GM13977 (cell line): ENCODE measurements at regions not wholly inside any gene's neighbourhood (a gene's known extent, or its start where the extent isn't known, plus 50 kb on each side); places are given as distances from the start of the nearest gene placed in this dataset.
"Not testable (repeated sequence)": the region's sequence is repeated elsewhere in the genome, so short reads cannot be mapped to it uniquely, and the experiment has no call there.

Experiments used
- DNase-seq: peaks from one replicate; pipeline ENCODE4 v3.0.0; 2012; ENCODE audit warnings: low spot score
- in situ Hi-C: fragments of 300-500 bp; cut with MboI; formaldehyde crosslinking; loops from one replicate; pipeline ENCODE4 v1.12.0; 2022; ENCODE audit warnings: low sequenced_read_pairs, low pct_unique_long_range_greater_than_20kb, mixed read lengths, inconsistent platforms; ENCODE audit not compliant: unreplicated experiment
- TF ChIP-seq, protein P1 (sequence below): IDR thresholded peaks from 2 replicates; pipeline ENCODE4 v1.5.1; 2012; ENCODE audit warnings: mild to moderate bottlenecking, control low read depth; ENCODE audit not compliant: insufficient read depth; ENCODE audit errors: extremely low read depth, missing control alignments

DNA sequence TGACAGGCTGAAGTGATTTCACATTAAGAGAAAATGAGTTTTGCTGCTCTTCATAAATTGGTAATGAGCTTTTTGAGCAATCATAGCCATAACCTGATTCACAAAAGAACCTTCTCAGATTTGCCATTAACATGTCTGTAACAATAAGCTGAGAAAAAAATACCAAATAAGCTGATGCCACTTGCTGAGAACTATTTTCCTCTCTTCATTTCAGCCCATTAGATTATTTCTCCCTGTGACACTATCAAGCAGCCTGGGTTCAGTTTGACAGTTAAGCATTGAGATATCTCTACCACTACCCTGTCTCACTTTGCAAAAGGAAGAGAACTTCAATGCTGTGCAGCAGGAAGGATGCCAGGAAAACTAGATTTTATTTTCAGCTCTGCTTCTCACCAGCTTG is 673.9 kb downstream of the TRIB2 start:
- in situ Hi-C loops: no loop called here
- TF ChIP-seq, protein P1, sequence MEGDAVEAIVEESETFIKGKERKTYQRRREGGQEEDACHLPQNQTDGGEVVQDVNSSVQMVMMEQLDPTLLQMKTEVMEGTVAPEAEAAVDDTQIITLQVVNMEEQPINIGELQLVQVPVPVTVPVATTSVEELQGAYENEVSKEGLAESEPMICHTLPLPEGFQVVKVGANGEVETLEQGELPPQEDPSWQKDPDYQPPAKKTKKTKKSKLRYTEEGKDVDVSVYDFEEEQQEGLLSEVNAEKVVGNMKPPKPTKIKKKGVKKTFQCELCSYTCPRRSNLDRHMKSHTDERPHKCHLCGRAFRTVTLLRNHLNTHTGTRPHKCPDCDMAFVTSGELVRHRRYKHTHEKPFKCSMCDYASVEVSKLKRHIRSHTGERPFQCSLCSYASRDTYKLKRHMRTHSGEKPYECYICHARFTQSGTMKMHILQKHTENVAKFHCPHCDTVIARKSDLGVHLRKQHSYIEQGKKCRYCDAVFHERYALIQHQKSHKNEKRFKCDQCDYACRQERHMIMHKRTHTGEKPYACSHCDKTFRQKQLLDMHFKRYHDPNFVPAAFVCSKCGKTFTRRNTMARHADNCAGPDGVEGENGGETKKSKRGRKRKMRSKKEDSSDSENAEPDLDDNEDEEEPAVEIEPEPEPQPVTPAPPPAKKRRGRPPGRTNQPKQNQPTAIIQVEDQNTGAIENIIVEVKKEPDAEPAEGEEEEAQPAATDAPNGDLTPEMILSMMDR: no peak
- no peak for DNase-seq

DNA sequence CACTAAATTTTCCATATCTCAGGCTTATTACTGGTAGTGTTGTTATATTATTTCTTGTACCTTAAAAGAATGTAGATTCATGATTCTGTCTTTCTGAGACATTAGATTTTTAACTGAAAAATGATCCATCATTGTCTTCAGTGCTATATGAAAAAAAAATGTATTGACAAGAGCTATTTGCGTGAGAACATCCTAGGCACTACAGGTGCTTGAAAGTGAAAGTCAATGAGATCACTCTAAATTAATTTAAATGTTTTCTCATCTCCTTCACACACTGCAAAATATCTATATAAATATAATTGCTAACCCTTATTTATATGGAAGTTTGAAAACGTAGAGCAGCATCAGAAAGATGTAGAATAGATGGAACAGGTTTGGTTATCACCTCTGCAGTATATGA is 684.6 kb downstream of the TRIB2 start:
- TF ChIP-seq, protein P1: no peak
- DNase-seq: no peak
- in situ Hi-C loops: no loop called here

DNA sequence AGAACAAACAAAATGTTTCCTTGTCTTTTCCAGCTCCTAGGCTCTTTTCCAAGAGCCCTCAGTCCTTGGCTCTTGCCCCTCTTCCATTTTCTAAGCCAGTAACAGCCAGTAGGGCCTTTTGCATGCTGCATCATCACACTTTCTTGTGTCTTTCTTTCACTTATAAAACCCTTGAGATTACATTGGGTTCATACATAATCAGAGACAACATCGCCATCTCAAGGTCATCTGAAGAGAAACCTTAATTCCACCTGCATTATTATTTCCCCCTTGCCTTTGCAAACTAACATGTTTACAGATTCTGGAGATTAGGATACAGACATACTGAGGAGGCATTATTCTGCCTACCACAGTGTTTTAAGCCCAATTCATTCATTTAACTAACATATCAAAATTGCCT is 697.3 kb downstream of the TRIB2 start:
- in situ Hi-C loops: no loop called here
- TF ChIP-seq, protein P1: peak; percentile 16
- DNase-seq: no peak

DNA sequence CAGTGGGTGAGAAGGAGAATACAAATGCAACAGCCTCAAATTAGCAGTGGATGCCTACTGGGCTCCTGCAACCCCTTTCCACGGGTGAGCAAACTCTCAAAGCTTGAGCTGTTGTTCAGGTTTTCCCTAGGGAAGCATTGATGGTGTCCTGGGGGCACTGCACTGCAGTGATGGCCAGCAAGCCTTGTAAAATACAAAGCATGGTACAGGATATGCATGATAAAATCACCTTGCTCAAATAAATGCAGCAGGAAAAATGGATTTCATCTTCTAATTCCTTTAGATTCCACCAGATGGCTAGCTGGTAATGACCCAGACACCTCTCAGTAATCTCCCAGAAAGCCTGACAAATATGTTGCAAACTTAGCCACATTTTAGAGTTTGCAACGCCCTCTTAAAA is 698.2 kb downstream of the TRIB2 start:
- DNase-seq: no peak
- in situ Hi-C loops: no loop called here
- TF ChIP-seq, protein P1: no peak

DNA sequence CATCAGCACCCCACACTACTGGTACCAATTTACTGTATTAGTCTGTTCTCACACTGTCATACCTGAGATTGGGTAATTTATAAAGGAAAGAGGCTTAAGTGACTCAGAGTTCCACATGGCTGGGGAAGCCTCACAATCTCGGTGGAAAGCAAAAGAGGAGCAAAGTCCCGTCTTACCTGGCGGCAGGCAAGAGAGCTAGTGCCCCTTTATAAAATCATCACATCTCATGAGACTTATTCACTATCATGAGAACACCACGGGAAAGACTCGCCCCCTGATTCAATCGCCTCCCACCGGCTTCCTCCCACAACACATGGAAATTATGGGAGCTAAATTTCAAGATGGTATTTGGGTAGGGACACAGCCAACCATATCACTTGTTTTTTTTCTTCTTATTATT is 717.2 kb downstream of the TRIB2 start:
- DNase-seq: no peak
- TF ChIP-seq, protein P1: no peak
- in situ Hi-C loops: no loop called here

DNA sequence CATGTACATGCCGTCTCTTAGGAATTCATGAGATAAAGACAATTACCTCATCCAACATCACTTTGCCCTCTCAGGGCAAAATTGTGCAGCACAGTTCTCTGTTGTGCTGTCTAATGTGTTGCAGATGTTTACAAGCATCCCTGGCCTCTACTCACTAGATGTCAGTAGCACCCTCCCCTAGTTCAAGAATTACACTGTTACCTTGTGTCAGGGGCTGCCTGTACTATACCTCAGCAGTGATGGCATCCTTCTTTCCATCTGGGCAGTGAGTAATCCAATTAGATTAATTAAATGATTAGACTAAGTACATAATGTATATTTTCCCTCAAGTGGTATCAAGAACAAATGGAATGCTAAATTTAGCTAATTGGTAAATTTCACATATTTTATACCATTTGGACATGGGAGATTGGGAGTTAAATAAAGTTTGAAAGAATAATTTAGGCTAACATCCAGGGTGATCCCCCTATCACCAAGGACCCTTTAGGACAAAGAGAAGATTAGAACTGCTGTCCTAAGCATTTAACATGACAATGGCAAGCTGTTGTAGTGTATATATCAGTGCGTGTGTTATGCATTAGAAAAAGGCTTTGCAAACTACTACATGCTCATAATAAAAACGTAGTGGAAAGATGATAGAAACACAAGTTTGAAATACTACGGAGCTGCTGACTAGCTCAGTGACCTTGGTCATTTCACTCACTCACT is 727.0 kb downstream of the TRIB2 start:
- TF ChIP-seq, protein P1: peak; percentile 31
- DNase-seq, in situ Hi-C loops: not testable (repeated sequence)
